GM23338 (cell line): ENCODE measurements at regions not wholly inside any gene's neighbourhood (a gene's known extent, or its start where the extent isn't known, plus 50 kb on each side); places are given as distances from the start of the nearest gene placed in this dataset.
A peak's percentile ranks its signal among the peaks of the same experiment; 100 is the strongest.

Source experiments
- ATAC-seq: fragments of 200-7000 bp; cut with Tn5 transposase; 3 replicates; pipeline ENCODE4 v1.9.1; 2020
- DNase-seq: peaks from one replicate; pipeline ENCODE4 v3.0.0-alpha.2; 2015; ENCODE audit warnings: low spot score
- H2AFZ ChIP-seq: fragments of 200-600 bp; sonication (generic); 2 replicates; pipeline ENCODE4 v1.8.0; 2016; ENCODE audit warnings: antibody characterized with exemption, mild to moderate bottlenecking, moderate library complexity
- H3F3A ChIP-seq: fragments of 200-600 bp; sonication (generic); replicated peaks from 2 replicates; pipeline ENCODE4 v1.8.0; 2017; ENCODE audit warnings: antibody characterized with exemption, mixed run types, low read depth
- H3K27ac ChIP-seq: fragments of 200-600 bp; sonication (generic); 2 replicates; pipeline ENCODE4 v1.6.1; 2016; ENCODE audit warnings: low read depth
- H3K27me3 ChIP-seq: fragments of 200-600 bp; sonication (generic); 2 replicates; pipeline ENCODE4 v1.8.0; 2016; ENCODE audit warnings: mild to moderate bottlenecking, mixed run types, moderate library complexity; ENCODE audit not compliant: insufficient read depth
- H3K36me3 ChIP-seq: fragments of 200-600 bp; sonication (generic); 2 replicates; pipeline ENCODE4 v1.8.0; 2016; ENCODE audit warnings: mild to moderate bottlenecking; ENCODE audit not compliant: insufficient read depth
- H3K4me1 ChIP-seq: fragments of 200-600 bp; sonication (generic); 2 replicates; pipeline ENCODE4 v1.8.0; 2016; ENCODE audit warnings: mild to moderate bottlenecking, moderate library complexity; ENCODE audit not compliant: insufficient read depth
- H3K4me2 ChIP-seq: fragments of 200-600 bp; sonication (generic); 2 replicates; pipeline ENCODE4 v1.7.1; 2017; ENCODE audit warnings: mixed run types
- H3K4me3 ChIP-seq: fragments of 200-600 bp; sonication (generic); 2 replicates; pipeline ENCODE4 v1.6.1; 2016; ENCODE audit warnings: mixed run types
- H3K79me2 ChIP-seq: fragments of 200-600 bp; sonication (generic); replicated peaks from 2 replicates; pipeline ENCODE4 v1.8.0; 2017; ENCODE audit warnings: mild to moderate bottlenecking; ENCODE audit not compliant: insufficient read depth
- H3K9me2 ChIP-seq: fragments of 200-600 bp; sonication (generic); 2 replicates; pipeline ENCODE4 v1.8.0; 2017; ENCODE audit not compliant: insufficient read depth
- H4K20me1 ChIP-seq: fragments of 200-600 bp; sonication (generic); replicated peaks from 2 replicates; pipeline ENCODE4 v1.8.0; 2017; ENCODE audit warnings: mild to moderate bottlenecking; ENCODE audit not compliant: insufficient read depth
- H3K27ac Mint-ChIP-seq: 2 replicates; pipeline ENCODE4 v1.8.0; 2020; ENCODE audit warnings: inconsistent platforms, mild to moderate bottlenecking, moderate library complexity, mixed read lengths
- H3K27me3 Mint-ChIP-seq: 3 replicates; pipeline ENCODE4 v1.8.0; 2022; ENCODE audit warnings: low read depth, mild to moderate bottlenecking, moderate library complexity, mixed read lengths, inconsistent platforms; ENCODE audit not compliant: insufficient read depth, poor library complexity
- H3K36me3 Mint-ChIP-seq: 3 replicates; pipeline ENCODE4 v1.8.0; 2021; ENCODE audit warnings: low read depth, mild to moderate bottlenecking, inconsistent platforms, moderate library complexity, mixed read lengths
- H3K4me1 Mint-ChIP-seq: 3 replicates; pipeline ENCODE4 v1.8.0; 2020; ENCODE audit warnings: mild to moderate bottlenecking, inconsistent platforms, mixed read lengths
- H3K4me3 Mint-ChIP-seq: 3 replicates; pipeline ENCODE4 v1.8.0; 2021; ENCODE audit warnings: moderate library complexity, mild to moderate bottlenecking, inconsistent platforms, mixed read lengths
- H3K9me3 Mint-ChIP-seq: 3 replicates; pipeline ENCODE4 v1.8.0; 2020; ENCODE audit warnings: moderate library complexity, mild to moderate bottlenecking, inconsistent platforms, mixed read lengths
- ETS1 ChIP-seq: IDR thresholded peaks from 2 replicates; pipeline ENCODE4 v1.6.1; 2016; ENCODE audit warnings: antibody characterized with exemption
- EZH2 ChIP-seq: fragments of 200-600 bp; sonication (generic); IDR thresholded peaks from one replicate; pipeline ENCODE4 v1.8.0; 2017; ENCODE audit warnings: antibody characterized with exemption, mild to moderate bottlenecking, low read depth; ENCODE audit not compliant: unreplicated experiment
- EZH2phosphoT487 ChIP-seq: fragments of 200-600 bp; sonication (generic); IDR thresholded peaks from one replicate; pipeline ENCODE4 v1.8.1; 2018; ENCODE audit warnings: antibody characterized with exemption; ENCODE audit not compliant: unreplicated experiment
- JUNB ChIP-seq: IDR thresholded peaks from one replicate; pipeline ENCODE4 v1.6.1; 2016; ENCODE audit warnings: antibody characterized with exemption; ENCODE audit not compliant: unreplicated experiment
- NANOG ChIP-seq: IDR thresholded peaks from 2 replicates; pipeline ENCODE4 v1.6.1; 2016; ENCODE audit warnings: antibody characterized with exemption, borderline replicate concordance
- POLR2AphosphoS5 ChIP-seq: IDR thresholded peaks from 2 replicates; pipeline ENCODE4 v1.6.1; 2016; ENCODE audit warnings: antibody characterized with exemption, low read depth
- ZNF114 ChIP-seq: fragments of 250-450 bp; sonication (Bioruptor Pico); IDR thresholded peaks from 2 replicates; pipeline ENCODE4 v1.5.0; 2020; ENCODE audit warnings: mild to moderate bottlenecking, moderate library complexity
- ZNF331 ChIP-seq: fragments of 250-450 bp; sonication (Bioruptor Pico); IDR thresholded peaks from 2 replicates; pipeline ENCODE4 v1.5.0; 2020; ENCODE audit warnings: low read depth, mild to moderate bottlenecking, moderate library complexity
- ZNF462 ChIP-seq: fragments of 250-450 bp; sonication (Bioruptor Pico); IDR thresholded peaks from 2 replicates; pipeline ENCODE4 v1.5.0; 2020; ENCODE audit warnings: mild to moderate bottlenecking, moderate library complexity
- TF ChIP-seq, protein P1 (sequence below), 2 experiments: fragments of 200-600 bp in 1 of 2; sonication (generic) in 1 of 2; conservative IDR thresholded peaks; 2 replicates each; pipeline versions ENCODE4 v1.5.1 to v1.6.1; 2016 to 2017; ENCODE audit warnings: antibody characterized with exemption in 2 of 2, low read depth in 2 of 2, mild to moderate bottlenecking in 2 of 2, moderate library complexity in 1 of 2

GRCh38 chr11:8838248-8838647 is 72.7 kb upstream of the AKIP1 start (continued):
- TF ChIP-seq ETS1 (no peak), ZNF114 (CRISPR knock-in tag) (no peak), EZH2 (no peak), POLR2AphosphoS5 (no peak), EZH2phosphoT487 (no peak), ZNF462 (CRISPR knock-in tag) (no peak), NANOG (no peak), ZNF331 (no peak)

- Histone ChIP-seq H3K79me2 (no peaks in the 10 kb centered on the region), H3K27ac (peak overlapping the region; percentile 57), H2AFZ (peak overlapping the region; percentile 28; the same call in 1 of the 2 replicates), H3K4me3 (no peak overlapping the region; the same call in 1 of the 2 replicates), H4K20me1 (no peaks in the 10 kb centered on the region), H3K27me3 (no peaks in the 10 kb centered on the region), H3K4me2 (peak overlapping the region; percentile 11), H3F3A (no peaks in the 10 kb centered on the region), H3K9me2 (peaks cover 11% of the 10 kb centered on the region; the same call in 1 of the 2 replicates), H3K36me3 (no peaks in the 10 kb centered on the region), H3K4me1 (peaks cover 25% of the 10 kb centered on the region)
- ATAC-seq (peak; percentile 44), DNase-seq (peak; percentile 42)
- Mint-ChIP-seq H3K27ac (peak overlapping the region; percentile 61), H3K4me3 (peak overlapping the region; percentile 17; the same call in 2 of the 3 replicates), H3K4me1 (peaks cover 31% of the 10 kb centered on the region), H3K36me3 (no peaks in the 10 kb centered on the region), H3K9me3 (no peaks in the 10 kb centered on the region), H3K27me3 (peaks cover 11% of the 10 kb centered on the region)
- TF ChIP-seq, protein P1, sequence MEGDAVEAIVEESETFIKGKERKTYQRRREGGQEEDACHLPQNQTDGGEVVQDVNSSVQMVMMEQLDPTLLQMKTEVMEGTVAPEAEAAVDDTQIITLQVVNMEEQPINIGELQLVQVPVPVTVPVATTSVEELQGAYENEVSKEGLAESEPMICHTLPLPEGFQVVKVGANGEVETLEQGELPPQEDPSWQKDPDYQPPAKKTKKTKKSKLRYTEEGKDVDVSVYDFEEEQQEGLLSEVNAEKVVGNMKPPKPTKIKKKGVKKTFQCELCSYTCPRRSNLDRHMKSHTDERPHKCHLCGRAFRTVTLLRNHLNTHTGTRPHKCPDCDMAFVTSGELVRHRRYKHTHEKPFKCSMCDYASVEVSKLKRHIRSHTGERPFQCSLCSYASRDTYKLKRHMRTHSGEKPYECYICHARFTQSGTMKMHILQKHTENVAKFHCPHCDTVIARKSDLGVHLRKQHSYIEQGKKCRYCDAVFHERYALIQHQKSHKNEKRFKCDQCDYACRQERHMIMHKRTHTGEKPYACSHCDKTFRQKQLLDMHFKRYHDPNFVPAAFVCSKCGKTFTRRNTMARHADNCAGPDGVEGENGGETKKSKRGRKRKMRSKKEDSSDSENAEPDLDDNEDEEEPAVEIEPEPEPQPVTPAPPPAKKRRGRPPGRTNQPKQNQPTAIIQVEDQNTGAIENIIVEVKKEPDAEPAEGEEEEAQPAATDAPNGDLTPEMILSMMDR (conservative IDR thresholded peaks at IDR 0.05; ENCODE audit: low read depth in 2 of 2) = no peak
- TF ChIP-seq JUNB = no peak
Observed at GRCh38 chr11:8839306-8839956, 71.6 kb upstream of the AKIP1 start.
